ENCODE measurements at regions not wholly inside any gene's neighbourhood (a gene's known extent, or its start where the extent isn't known, plus 50 kb on each side); places are given as distances from the start of the nearest gene placed in this dataset.

DNA sequence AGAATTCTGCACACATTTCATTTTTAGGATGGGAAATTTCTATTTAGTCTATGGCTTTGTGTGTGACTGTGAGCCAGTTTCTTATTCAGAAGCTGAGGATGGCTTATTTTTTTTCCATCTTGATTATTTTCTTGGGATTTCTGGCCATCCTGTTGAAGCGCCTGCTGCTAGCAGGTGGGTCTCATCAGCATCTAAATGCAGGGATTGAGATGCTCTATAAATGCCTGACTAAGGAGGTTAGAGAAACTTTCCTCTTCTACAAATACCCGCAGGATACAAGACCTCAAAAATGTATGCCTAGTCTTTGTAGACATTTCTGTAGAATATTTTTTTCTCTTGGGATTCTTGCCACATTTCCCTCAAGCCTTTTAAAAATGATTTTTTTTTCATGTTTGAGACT, 138.0 kb upstream of the CCN2 start:
- peaks cover 7 to 8% of the 10 kb centered on the region in 2 experiments; a peak in 4 of 5 replicates for H3K9me3 Mint-ChIP-seq
- H3K4me1 Mint-ChIP-seq, result peaks cover 20 to 33% of the 10 kb centered on the region in 2 experiments
- H2BK12ac ChIP-seq (ENCODE audit: insufficient read length, low read depth, low read length), result no peak overlapping the region
- H3K56ac ChIP-seq (ENCODE audit: insufficient read length, low read depth, low read length), result no peak overlapping the region
- H4K5ac ChIP-seq (ENCODE audit: insufficient read length, low read depth, low read length), result no peak overlapping the region
- H3K14ac ChIP-seq (ENCODE audit: insufficient read depth, low read length), result no peak overlapping the region
- H3K36me3 Mint-ChIP-seq (ENCODE audit: insufficient read depth in 1 of 3, low read depth in 3 of 3), result peaks cover 0 to 16% (median 5%) of the 10 kb centered on the region in 3 experiments; a peak in 5 of 7 replicates
- H3K9ac ChIP-seq (ENCODE audit: extremely low read depth, insufficient read length, low read length), result no peak overlapping the region
- H3K9me3 ChIP-seq (ENCODE audit: control insufficient read depth, low read depth, low read length), result no peaks in the 10 kb centered on the region
- H3K27ac ChIP-seq (ENCODE audit: insufficient read length, low read depth, low read length), result no peak overlapping the region
- H2BK15ac ChIP-seq (ENCODE audit: low read depth, low read length), result no peak overlapping the region
- no peak overlapping the region for H3K23ac ChIP-seq (ENCODE audit: insufficient read length, low read depth, low read length)
- TF ChIP-seq, protein P1, sequence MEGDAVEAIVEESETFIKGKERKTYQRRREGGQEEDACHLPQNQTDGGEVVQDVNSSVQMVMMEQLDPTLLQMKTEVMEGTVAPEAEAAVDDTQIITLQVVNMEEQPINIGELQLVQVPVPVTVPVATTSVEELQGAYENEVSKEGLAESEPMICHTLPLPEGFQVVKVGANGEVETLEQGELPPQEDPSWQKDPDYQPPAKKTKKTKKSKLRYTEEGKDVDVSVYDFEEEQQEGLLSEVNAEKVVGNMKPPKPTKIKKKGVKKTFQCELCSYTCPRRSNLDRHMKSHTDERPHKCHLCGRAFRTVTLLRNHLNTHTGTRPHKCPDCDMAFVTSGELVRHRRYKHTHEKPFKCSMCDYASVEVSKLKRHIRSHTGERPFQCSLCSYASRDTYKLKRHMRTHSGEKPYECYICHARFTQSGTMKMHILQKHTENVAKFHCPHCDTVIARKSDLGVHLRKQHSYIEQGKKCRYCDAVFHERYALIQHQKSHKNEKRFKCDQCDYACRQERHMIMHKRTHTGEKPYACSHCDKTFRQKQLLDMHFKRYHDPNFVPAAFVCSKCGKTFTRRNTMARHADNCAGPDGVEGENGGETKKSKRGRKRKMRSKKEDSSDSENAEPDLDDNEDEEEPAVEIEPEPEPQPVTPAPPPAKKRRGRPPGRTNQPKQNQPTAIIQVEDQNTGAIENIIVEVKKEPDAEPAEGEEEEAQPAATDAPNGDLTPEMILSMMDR (conservative IDR thresholded peaks at IDR 0.05), result no peak
- H2BK120ac ChIP-seq (ENCODE audit: low read depth, low read length, poor library complexity, severe bottlenecking), result no peak overlapping the region
- H3K4ac ChIP-seq (ENCODE audit: low read depth, low read length), result no peak overlapping the region
- peak overlapping the region in 2 of 3 experiments; percentile 54 to 94; a peak in 5 of 7 replicates for H3K27ac Mint-ChIP-seq
- peak overlapping the region in 1 of 2 experiments; percentile 20; a peak in 1 of 5 replicates for H3K4me3 Mint-ChIP-seq
- no peak overlapping the region for H2BK5ac ChIP-seq (ENCODE audit: insufficient read length, low read length)
- no peak for DNase-seq
- H3K4me1 ChIP-seq (ENCODE audit: insufficient read depth, low read length), result no peaks in the 10 kb centered on the region; the same call in 1 of the 2 replicates
- no peaks in the 10 kb centered on the region for H3K27me3 Mint-ChIP-seq (ENCODE audit: low read depth)
- no peaks in the 10 kb centered on the region for H3K79me2 ChIP-seq (ENCODE audit: insufficient read depth, low read length)
- WGBS (ENCODE audit: extremely low coverage, insufficient read length, low lambda C conversion rate), result no CpG with 5 or more reads among the region's 2 CpGs
- no peak overlapping the region for H3K4me2 ChIP-seq (ENCODE audit: insufficient read depth, insufficient read length, low read length)
- no peaks in the 10 kb centered on the region for H3K79me1 ChIP-seq (ENCODE audit: insufficient read depth, low read depth, low read length, poor library complexity, severe bottlenecking)
- no peaks in the 10 kb centered on the region for H3K27me3 ChIP-seq (ENCODE audit: insufficient read depth, low read length)
- no peak overlapping the region for H2AK5ac ChIP-seq (ENCODE audit: insufficient read length, low read length)
- H4K91ac ChIP-seq (ENCODE audit: insufficient read length, low read depth, low read length), result no peak overlapping the region
- no peak overlapping the region for H3K18ac ChIP-seq (ENCODE audit: insufficient read length, low read depth, low read length)
- no peak overlapping the region for H4K8ac ChIP-seq (replicated peaks; ENCODE audit: insufficient read length, low read depth, low read length)
- H2AFZ ChIP-seq (ENCODE audit: low read length), result no peak overlapping the region
- no peak overlapping the region for H3T11ph ChIP-seq (ENCODE audit: low read length)
- H4K20me1 ChIP-seq (ENCODE audit: control insufficient read depth, insufficient read depth, insufficient read length), result no peaks in the 10 kb centered on the region
- H2BK20ac ChIP-seq (ENCODE audit: low read depth, low read length, poor library complexity, severe bottlenecking), result no peak overlapping the region
- no peaks in the 10 kb centered on the region for H3K23me2 ChIP-seq (ENCODE audit: insufficient read length, low read depth, low read length, poor library complexity, severe bottlenecking)
